HL-60 (cell line): ENCODE measurements at regions not wholly inside any gene's neighbourhood (a gene's known extent, or its start where the extent isn't known, plus 50 kb on each side); places are given as distances from the start of the nearest gene placed in this dataset.

Source experiments
- DNase-seq, 2 experiments: peaks; one replicate each; pipeline ENCODE4 v3.0.0-alpha.2; 2010 to 2020; ENCODE audit warnings: low read depth in 1 of 2, low spot score in 1 of 2
- H3K27ac ChIP-seq: fragments of 250-450 bp; sonication (Bioruptor Pico); replicated peaks from 2 replicates; pipeline ENCODE4 v1.5.1; 2020; ENCODE audit warnings: mild to moderate bottlenecking, moderate library complexity
- H3K27me3 ChIP-seq: fragments of 250-450 bp; sonication (Bioruptor Pico); 2 replicates; pipeline ENCODE4 v1.5.1; 2021; ENCODE audit warnings: mild to moderate bottlenecking, moderate library complexity; ENCODE audit not compliant: insufficient read depth, poor library complexity, severe bottlenecking
- H3K4me3 ChIP-seq: replicated peaks from 2 replicates; pipeline ENCODE4 v1.5.1; 2011; ENCODE audit warnings: mild to moderate bottlenecking, control low read depth, low read length; ENCODE audit not compliant: insufficient read depth
- CTCF ChIP-seq: IDR thresholded peaks from one replicate; pipeline ENCODE4 v1.5.1; 2011; ENCODE audit warnings: low read length, control low read depth, inconsistent platforms; ENCODE audit not compliant: insufficient read depth
- GABPA ChIP-seq: IDR thresholded peaks from 2 replicates; pipeline ENCODE4 v1.6.1; 2012; ENCODE audit warnings: low read depth
- POLR2AphosphoS5 ChIP-seq: IDR thresholded peaks from 2 replicates; pipeline ENCODE4 v1.6.1; 2012; ENCODE audit warnings: low read depth
- REST ChIP-seq: IDR thresholded peaks from 2 replicates; pipeline ENCODE4 v1.6.1; 2012; ENCODE audit warnings: low read depth; ENCODE audit not compliant: insufficient replicate concordance
- SPI1 ChIP-seq: IDR thresholded peaks from 2 replicates; pipeline ENCODE4 v1.6.1; 2012; ENCODE audit warnings: low read depth, mild to moderate bottlenecking, borderline replicate concordance

- TF ChIP-seq REST (no peak), CTCF (no peak), GABPA (no peak), SPI1 (no peak), POLR2AphosphoS5 (no peak)
- no peak for DNase-seq
- H3K4me3 ChIP-seq = peak overlapping the region; percentile 18
- no peak overlapping the region for H3K27ac ChIP-seq
- no peaks in the 10 kb centered on the region for H3K27me3 ChIP-seq
Measured at GRCh38 chr5:77851176-77852067, 75.3 kb upstream of the TBCA start.

GRCh38 chr5:77850536-77851175 lies 74.5 kb upstream of the TBCA start:
- no peak for DNase-seq

More at GRCh38 chr5:77850536-77851175, 74.5 kb upstream of the TBCA start:
- no peak overlapping the region for H3K4me3 ChIP-seq
- no peak for TF ChIP-seq GABPA
- TF ChIP-seq SPI1 = no peak
- TF ChIP-seq CTCF = no peak
- TF ChIP-seq REST = no peak
- TF ChIP-seq POLR2AphosphoS5 = no peak
- no peaks in the 10 kb centered on the region for H3K27me3 ChIP-seq
- H3K27ac ChIP-seq = no peak overlapping the region
